ENCODE measurements at regions not wholly inside any gene's neighbourhood (a gene's known extent, or its start where the extent isn't known, plus 50 kb on each side); places are given as distances from the start of the nearest gene placed in this dataset.

DNA sequence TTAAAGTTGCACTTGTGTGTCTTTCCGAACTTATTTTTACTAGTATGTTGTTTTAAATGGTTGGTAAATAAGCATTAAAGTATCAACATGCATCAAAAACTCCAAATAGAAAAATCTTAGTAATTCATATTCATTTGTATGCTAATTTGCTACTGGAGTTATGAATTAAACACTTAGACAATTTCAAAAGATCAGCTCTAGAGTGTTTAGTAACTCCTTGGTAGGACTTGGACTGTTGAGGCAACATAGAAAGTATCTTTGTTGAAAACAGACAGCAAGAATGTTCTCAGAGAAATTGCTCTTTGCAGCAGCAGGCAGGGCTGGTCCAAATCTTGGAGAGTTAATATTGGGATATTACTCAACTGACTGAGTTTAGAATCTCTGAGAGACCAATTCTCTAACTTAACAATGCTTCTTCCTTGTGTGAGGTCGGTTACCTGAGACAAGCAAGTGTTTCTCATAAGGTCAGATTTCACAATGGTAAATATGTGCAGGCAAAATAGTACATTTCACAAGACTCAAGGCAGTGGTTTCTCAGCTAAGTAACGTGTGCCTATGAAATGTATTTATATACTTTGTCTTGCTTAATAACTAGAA lies 147.8 kb upstream of the IL12A start:
- H3K9me2 ChIP-seq (ENCODE audit: insufficient read depth): no peaks in the 10 kb centered on the region
- POLR2A ChIA-PET: no interaction called here
- no peaks in the 10 kb centered on the region for H4K20me1 ChIP-seq (ENCODE audit: insufficient read depth)
- no peak for ATAC-seq
- H3K27ac ChIP-seq (ENCODE audit: low read depth, low read length): no peak overlapping the region
- no TSS peak for BruUV-seq (replicated peaks)
- H3K4me1 ChIP-seq (ENCODE audit: control insufficient read depth in 1 of 2, insufficient read depth in 2 of 2, low read length in 2 of 2): peaks cover 10 to 14% of the 10 kb centered on the region in 2 experiments; a peak in 3 of 4 replicates
- H3K4me2 ChIP-seq (ENCODE audit: low read length): no peak overlapping the region
- TF ChIP-seq TCF7L2 (IDR thresholded peaks at IDR 0.05; ENCODE audit: borderline replicate concordance, extremely low read depth, insufficient read depth, insufficient read length) (no peak), EZH2 (IDR thresholded peaks at IDR 0.05) (no peak), SP1 (IDR thresholded peaks at IDR 0.05; ENCODE audit: low read depth) (no peak), RAD21 (IDR thresholded peaks at IDR 0.05; ENCODE audit: low read depth) (no peak), MAX (IDR thresholded peaks at IDR 0.05) (no peak), ZNF274 (IDR thresholded peaks at IDR 0.05; ENCODE audit: low read depth, low read length) (no peak), POLR2A (IDR thresholded peaks at IDR 0.05; ENCODE audit: borderline replicate concordance, extremely low read depth, insufficient read depth, insufficient read length) (no peak), EGR1 (IDR thresholded peaks at IDR 0.05; ENCODE audit: low read depth) (no peak), POLR2AphosphoS5 (IDR thresholded peaks at IDR 0.05; ENCODE audit: low read depth, low read length) (no peak), SRF (IDR thresholded peaks at IDR 0.05; ENCODE audit: low read depth) (no peak), CEBPB (IDR thresholded peaks at IDR 0.05; ENCODE audit: low read depth) (no peak), YY1 (IDR thresholded peaks at IDR 0.05; ENCODE audit: extremely low read depth, insufficient replicate concordance, low read depth, low read length) (no peak)
- TF ChIP-seq, protein P1, sequence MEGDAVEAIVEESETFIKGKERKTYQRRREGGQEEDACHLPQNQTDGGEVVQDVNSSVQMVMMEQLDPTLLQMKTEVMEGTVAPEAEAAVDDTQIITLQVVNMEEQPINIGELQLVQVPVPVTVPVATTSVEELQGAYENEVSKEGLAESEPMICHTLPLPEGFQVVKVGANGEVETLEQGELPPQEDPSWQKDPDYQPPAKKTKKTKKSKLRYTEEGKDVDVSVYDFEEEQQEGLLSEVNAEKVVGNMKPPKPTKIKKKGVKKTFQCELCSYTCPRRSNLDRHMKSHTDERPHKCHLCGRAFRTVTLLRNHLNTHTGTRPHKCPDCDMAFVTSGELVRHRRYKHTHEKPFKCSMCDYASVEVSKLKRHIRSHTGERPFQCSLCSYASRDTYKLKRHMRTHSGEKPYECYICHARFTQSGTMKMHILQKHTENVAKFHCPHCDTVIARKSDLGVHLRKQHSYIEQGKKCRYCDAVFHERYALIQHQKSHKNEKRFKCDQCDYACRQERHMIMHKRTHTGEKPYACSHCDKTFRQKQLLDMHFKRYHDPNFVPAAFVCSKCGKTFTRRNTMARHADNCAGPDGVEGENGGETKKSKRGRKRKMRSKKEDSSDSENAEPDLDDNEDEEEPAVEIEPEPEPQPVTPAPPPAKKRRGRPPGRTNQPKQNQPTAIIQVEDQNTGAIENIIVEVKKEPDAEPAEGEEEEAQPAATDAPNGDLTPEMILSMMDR (IDR thresholded peaks at IDR 0.05 in 2 of 3, conservative IDR thresholded peaks at IDR 0.05 in 1 of 3; ENCODE audit: borderline replicate concordance in 1 of 3, insufficient read depth in 1 of 3, low read depth in 2 of 3, low read length in 2 of 3): no peak
- TF ChIP-seq, protein P2, sequence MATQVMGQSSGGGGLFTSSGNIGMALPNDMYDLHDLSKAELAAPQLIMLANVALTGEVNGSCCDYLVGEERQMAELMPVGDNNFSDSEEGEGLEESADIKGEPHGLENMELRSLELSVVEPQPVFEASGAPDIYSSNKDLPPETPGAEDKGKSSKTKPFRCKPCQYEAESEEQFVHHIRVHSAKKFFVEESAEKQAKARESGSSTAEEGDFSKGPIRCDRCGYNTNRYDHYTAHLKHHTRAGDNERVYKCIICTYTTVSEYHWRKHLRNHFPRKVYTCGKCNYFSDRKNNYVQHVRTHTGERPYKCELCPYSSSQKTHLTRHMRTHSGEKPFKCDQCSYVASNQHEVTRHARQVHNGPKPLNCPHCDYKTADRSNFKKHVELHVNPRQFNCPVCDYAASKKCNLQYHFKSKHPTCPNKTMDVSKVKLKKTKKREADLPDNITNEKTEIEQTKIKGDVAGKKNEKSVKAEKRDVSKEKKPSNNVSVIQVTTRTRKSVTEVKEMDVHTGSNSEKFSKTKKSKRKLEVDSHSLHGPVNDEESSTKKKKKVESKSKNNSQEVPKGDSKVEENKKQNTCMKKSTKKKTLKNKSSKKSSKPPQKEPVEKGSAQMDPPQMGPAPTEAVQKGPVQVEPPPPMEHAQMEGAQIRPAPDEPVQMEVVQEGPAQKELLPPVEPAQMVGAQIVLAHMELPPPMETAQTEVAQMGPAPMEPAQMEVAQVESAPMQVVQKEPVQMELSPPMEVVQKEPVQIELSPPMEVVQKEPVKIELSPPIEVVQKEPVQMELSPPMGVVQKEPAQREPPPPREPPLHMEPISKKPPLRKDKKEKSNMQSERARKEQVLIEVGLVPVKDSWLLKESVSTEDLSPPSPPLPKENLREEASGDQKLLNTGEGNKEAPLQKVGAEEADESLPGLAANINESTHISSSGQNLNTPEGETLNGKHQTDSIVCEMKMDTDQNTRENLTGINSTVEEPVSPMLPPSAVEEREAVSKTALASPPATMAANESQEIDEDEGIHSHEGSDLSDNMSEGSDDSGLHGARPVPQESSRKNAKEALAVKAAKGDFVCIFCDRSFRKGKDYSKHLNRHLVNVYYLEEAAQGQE (IDR thresholded peaks at IDR 0.05; ENCODE audit: low read depth): no peak
- TF ChIP-seq, protein P3, sequence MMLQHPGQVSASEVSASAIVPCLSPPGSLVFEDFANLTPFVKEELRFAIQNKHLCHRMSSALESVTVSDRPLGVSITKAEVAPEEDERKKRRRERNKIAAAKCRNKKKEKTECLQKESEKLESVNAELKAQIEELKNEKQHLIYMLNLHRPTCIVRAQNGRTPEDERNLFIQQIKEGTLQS (IDR thresholded peaks at IDR 0.05): no peak
- no peaks in the 10 kb centered on the region for H3K36me3 ChIP-seq (ENCODE audit: control insufficient read depth in 1 of 2, insufficient read depth in 2 of 2, low read length in 2 of 2)
- no peaks in the 10 kb centered on the region; the same call in 1 of the 2 replicates for H3K79me2 ChIP-seq (ENCODE audit: insufficient read depth, low read length)
- intact Hi-C loops (cut with micrococcal nuclease): no loop called here
- no peak overlapping the region for H3K4me3 ChIP-seq (replicated peaks in 1 of 2; ENCODE audit: low read depth in 1 of 2, low read length in 2 of 2)
- no peaks in the 10 kb centered on the region for H3K27me3 ChIP-seq (ENCODE audit: insufficient read depth, low read length)
- CTCF ChIA-PET: no interaction called here
- RAD21 ChIA-PET (ENCODE audit: low non-redundant PET in 1 of 2, low total read pairs in 2 of 2, uncharacterized antibody in 2 of 2, unreplicated experiment in 2 of 2): no interaction called here
- H2AFZ ChIP-seq (ENCODE audit: low read depth, low read length, poor library complexity, severe bottlenecking): no peak overlapping the region
- DNase-seq (ENCODE audit: low read depth, low spot score): no peak
- H3K9ac ChIP-seq (ENCODE audit: low read length): no peak overlapping the region
- H3K9me3 ChIP-seq (ENCODE audit: control insufficient read depth in 1 of 2, insufficient read depth in 1 of 2, low read depth in 1 of 2, low read length in 2 of 2): no peaks in the 10 kb centered on the region

Data from HCT116 (cell line).